PC-9 (cell line): ENCODE measurements at regions not wholly inside any gene's neighbourhood (a gene's known extent, or its start where the extent isn't known, plus 50 kb on each side); places are given as distances from the start of the nearest gene placed in this dataset.

Experiments
- EZH2 ChIP-seq: fragments of 200-600 bp; sonication (generic); IDR thresholded peaks from 2 replicates; pipeline ENCODE4 v1.8.0; 2017; ENCODE audit warnings: antibody characterized with exemption, low read depth
- TF ChIP-seq, protein P1 (sequence below): fragments of 200-600 bp; sonication (generic); conservative IDR thresholded peaks from 2 replicates; pipeline ENCODE4 v1.6.1; 2017; ENCODE audit warnings: mixed run types, antibody characterized with exemption, mild to moderate bottlenecking, moderate library complexity

DNA sequence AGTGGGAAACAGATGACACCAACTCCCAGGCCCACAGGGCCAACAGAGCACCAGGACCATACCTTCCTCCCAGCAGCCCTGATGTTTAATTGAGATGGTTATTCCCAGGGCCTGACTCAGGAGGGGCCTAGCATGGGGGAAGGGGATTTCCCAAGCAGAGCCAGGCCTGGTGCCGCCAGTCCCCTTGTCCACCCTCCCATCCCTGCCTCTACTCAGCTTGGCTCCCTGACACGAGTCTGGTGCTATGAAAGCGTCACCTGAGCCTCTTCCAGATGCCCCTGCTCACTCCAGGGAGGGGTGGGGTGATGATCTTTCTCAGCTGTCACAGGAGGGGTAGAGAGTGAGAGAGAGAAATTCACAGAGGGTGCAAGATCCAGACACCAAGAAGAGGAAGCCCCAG lies 72.7 kb downstream of the EFNB1 start:
- no peak for TF ChIP-seq EZH2
- TF ChIP-seq, protein P1, sequence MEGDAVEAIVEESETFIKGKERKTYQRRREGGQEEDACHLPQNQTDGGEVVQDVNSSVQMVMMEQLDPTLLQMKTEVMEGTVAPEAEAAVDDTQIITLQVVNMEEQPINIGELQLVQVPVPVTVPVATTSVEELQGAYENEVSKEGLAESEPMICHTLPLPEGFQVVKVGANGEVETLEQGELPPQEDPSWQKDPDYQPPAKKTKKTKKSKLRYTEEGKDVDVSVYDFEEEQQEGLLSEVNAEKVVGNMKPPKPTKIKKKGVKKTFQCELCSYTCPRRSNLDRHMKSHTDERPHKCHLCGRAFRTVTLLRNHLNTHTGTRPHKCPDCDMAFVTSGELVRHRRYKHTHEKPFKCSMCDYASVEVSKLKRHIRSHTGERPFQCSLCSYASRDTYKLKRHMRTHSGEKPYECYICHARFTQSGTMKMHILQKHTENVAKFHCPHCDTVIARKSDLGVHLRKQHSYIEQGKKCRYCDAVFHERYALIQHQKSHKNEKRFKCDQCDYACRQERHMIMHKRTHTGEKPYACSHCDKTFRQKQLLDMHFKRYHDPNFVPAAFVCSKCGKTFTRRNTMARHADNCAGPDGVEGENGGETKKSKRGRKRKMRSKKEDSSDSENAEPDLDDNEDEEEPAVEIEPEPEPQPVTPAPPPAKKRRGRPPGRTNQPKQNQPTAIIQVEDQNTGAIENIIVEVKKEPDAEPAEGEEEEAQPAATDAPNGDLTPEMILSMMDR, result no peak
